CD4-positive, alpha-beta T cell treated with Interleukin-4 for 1 hour (primary cell): ENCODE measurements at regions not wholly inside any gene's neighbourhood (a gene's known extent, or its start where the extent isn't known, plus 50 kb on each side); places are given as distances from the start of the nearest gene placed in this dataset.

Experiments used
- DNase-seq, 2 donors: peaks; one replicate each; pipeline ENCODE4 v3.0.0-alpha.2; 2020 to 2022

DNA sequence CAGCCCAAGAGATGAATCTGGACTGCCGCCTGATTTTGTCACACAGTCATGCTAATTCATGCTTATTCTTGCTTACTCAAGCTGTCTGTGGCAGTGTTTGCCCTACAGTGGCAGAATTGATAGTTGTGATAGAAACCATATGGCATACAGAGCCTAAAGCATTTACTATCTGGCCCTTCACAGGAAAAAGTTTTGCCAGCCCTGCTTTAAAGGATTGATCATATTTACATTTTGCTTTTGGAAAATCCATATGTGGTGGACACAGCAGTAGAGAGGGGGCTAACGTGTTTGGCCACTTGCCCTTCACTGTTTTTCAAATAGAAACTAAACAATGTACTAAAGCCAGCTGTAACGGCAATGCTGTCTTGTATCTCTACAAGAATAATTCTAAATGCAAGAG is 974.0 kb upstream of the GHITM start:
- DNase-seq = no peak

GRCh38 chr10:83166344-83166743 is 973.0 kb upstream of the GHITM start:
- no peak for DNase-seq

DNA sequence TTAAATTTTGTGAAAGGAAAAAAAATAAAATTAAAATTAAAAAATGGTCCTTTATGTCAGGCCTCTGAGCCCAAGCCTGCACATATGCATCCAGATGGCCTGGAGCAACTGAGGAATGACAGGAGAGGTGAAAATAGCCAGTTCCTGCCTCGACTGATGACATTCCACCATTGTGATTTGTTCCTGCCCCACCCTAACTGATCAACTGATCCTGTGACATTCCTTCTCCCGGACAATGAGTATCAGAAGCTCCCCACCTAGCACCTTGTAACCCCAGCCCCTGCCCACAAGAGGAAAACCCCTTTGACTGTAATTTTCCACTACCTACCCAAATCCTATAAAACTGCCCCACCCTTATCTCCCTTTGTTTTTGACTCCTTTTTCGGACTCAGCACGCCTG is 972.2 kb upstream of the GHITM start:
- no peak for DNase-seq

GRCh38 chr10:83176901-83177300 is 962.4 kb upstream of the GHITM start:
- DNase-seq = no peak

- no peak for DNase-seq
Measured at GRCh38 chr10:83178526-83178925, 960.8 kb upstream of the GHITM start.

DNA sequence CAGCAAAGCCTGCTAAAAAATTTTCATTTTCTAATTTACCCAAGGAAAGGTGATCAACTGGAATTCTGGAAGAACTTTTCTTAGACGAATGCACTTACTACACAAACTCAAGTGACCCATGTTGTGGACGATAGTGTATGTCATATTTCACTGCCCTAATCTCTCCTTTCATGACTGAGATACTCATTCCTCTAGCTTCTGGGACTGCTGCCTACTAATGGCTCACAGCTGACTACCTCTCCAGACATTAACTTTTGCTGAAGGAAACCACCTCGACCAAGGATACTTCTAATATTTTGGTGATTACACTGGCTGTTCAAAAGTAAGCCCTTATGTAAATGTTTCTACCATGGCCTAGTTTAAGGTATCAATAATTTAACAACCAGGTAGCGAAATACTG is 959.9 kb upstream of the GHITM start:
- DNase-seq = no peak

- DNase-seq = no peak
Measured at GRCh38 chr10:83182076-83182475, 957.2 kb upstream of the GHITM start.

DNA sequence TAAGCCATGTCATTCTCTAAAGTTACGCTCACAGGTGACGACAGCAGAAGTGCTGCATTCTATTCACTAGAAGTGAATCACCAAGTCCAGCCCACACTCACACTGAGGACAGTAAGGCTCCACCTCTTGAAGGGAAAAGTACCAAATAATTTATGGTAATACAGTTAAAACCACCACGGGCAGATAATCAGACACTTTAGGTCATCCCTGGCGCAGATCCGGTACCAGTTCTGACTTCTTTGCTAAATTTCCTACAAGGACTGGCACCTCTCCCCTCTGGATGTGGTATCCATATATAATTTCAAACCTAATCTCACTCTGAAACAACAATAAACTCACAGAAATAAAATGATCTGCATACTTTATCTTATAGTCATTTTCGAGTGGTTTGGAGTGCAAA is 954.7 kb upstream of the GHITM start:
- no peak for DNase-seq

DNA sequence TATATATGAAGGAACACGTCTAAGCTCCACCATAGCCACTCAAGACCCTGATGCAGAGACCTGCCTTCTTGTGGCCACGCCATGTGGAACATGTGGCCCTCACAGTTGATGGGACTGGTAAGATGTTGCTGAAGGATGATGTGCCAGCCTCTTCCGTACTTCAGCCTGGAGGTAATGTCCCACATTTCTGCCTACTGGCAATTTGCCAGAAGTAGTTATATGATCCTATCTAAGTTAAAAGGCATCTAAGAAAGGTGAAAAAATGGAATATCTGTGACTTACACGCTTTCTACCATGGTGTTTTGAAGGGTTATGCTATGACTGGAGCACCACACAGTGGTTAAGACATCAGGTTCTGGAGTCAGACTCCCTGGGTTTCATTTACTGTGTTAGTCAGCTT is 948.7 kb upstream of the GHITM start:
- DNase-seq = no peak

DNA sequence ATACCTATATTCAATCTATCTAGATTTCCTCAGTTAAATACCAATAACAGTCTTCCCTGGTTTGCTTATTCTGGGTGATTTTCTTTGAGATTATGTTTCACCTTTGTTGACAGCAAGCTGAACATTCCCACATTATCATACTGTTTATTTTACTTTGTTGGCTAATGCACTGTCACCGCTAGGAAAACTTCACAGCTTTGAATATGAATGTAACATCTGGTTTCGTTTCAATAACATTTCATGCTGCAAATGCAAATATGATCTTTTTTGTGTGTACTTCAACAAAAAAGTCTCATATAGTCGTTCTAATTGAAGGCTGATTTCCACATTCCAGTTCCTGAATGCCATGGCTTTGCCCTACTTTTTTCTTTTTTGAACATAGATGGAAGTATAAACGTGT is 946.3 kb upstream of the GHITM start:
- DNase-seq = no peak

GRCh38 chr10:83195021-83195420 is 944.3 kb upstream of the GHITM start:
- no peak for DNase-seq

DNA sequence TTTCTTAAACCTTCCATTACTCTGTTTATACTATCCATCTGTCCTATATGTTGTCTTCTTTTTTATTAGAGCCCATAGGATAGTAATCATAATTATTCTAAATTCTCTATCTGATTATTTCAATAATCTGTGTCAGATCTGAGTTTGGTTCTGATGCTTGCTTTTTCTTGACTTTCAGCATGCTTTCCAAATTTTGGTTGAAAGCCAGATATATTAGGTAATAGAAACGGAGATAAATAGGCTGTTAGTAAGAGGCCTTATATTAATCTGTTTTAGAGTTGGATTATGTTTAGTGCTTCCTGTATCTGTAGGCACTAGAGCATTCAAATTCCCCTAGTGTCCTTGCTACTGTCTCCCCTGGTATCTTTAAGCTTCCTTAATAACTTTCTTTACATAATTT is 939.9 kb upstream of the GHITM start:
- no peak for DNase-seq

DNA sequence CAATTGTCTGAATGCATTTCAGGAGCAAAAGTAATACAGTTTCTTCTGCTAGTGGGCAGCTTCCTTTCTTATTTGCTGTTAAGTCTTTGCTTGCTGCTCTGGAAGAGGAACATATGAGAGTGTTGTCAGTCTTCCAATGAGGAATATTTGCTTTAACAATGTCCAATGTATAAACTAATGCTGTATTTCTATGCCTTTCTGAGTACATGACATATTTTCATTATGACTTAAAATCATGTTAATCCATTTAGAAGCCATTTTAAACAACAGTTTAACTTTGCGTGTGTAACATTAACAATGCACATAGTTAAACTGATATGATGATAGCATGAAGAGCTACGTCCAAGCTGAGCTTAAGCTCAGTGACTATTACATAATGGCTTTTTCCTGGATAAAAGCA is 933.4 kb upstream of the GHITM start:
- DNase-seq = no peak

GRCh38 chr10:83212632-83213334 is 926.5 kb upstream of the GHITM start:
- no peak for DNase-seq

DNA sequence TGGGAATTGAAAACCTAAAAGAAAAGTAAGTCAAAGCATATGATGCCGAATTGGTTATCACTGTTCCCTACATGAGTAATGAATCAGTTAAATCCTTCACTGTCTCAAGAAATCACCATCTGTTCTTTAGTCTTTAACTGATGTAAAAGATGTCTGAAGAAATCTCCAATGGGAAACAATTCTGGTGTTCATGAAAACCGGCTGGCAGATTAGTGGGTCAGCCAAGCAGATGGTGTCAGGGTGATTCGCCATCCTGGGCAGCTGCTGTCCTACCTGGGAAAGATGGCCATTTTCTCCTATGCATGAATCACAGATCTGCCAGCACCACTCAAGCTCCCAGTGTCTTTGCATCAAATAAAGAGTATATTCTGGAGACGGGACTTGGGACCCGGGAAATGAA is 925.2 kb upstream of the GHITM start:
- DNase-seq = no peak

GRCh38 chr10:83218205-83218604 is 921.1 kb upstream of the GHITM start:
- no peak for DNase-seq

- DNase-seq = no peak
Measured at GRCh38 chr10:83222300-83222699, 917.0 kb upstream of the GHITM start.

DNA sequence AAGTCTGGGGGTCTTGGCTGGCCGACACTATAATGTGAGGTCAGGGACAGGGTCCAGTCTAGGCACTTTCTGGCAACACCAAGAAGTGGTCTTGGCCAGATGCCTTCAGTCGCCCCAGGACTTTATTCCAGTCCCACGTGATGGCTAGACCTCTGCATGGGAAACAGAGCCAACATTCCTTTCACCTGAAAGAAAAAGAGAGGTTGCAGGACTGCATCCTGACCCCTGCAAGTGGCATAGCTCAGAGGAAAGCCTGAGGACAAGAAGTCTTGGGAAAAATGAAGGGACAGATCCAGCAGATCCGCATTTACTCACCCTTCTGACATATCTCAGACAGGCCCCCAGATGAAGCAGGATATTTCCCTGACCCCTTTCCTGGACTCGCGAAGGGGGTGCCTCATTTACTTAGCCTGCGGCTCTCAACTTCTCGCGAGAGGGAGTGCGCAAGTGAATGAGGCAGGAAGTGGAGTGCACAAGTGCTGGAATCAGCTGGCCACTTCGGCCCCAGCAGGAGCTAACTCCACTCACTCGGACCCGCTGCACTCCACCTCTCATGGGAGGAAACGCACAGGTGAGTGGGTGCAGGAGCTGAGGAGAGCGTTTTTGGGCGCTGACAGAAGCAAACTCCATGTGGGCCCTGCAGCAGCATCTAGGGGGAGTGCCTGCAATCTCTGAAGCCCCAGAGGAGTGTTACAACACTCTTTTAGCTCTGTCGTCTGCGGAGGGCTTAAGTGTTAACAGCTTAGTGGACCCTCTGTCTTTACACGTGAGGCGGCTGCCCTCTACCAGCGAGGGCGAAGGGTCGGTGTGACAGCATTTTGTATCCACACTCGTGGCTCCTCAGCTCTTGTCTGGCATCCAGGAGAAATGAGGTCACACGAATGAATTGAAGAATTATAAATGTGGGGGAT is 916.2 kb upstream of the GHITM start:
- DNase-seq = no peak

- DNase-seq = no peak
Measured at GRCh38 chr10:83225781-83226180, 913.5 kb upstream of the GHITM start.

GRCh38 chr10:83229991-83230390 is 909.3 kb upstream of the GHITM start:
- no peak for DNase-seq

- DNase-seq = no peak
Measured at GRCh38 chr10:83233691-83234090, 905.6 kb upstream of the GHITM start.

GRCh38 chr10:83248106-83248631 is 891.1 kb upstream of the GHITM start:
- DNase-seq = no peak

DNA sequence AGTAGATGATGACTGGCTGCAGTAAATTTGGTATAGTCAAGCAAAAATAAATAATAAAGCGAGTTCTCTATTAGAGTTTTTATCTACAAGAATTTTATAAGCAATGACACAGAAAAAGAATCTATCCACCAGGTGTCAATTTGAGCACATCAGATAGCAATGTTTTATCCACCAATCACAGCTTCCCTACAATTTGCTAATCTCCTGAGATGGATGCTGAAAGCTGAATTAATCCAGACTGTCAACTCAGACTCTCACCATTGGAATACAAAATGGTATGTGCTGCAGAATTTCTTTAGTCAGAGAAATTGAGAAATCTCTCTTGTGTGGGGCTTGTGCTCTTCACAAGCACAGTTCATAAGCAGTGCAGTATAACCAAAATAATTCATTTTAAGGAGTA is 888.9 kb upstream of the GHITM start:
- DNase-seq = no peak

GRCh38 chr10:83252169-83252568 is 887.1 kb upstream of the GHITM start:
- DNase-seq = no peak
